AG09319 (cell line): ENCODE measurements at regions not wholly inside any gene's neighbourhood (a gene's known extent, or its start where the extent isn't known, plus 50 kb on each side); places are given as distances from the start of the nearest gene placed in this dataset.
"Not testable (repeated sequence)": the region's sequence is repeated elsewhere in the genome, so short reads cannot be mapped to it uniquely, and the experiment has no call there.

Source experiments
- DNase-seq: peaks from one replicate; pipeline ENCODE4 v3.0.0-alpha.2; 2010; ENCODE audit warnings: low read depth; ENCODE audit errors: extremely low read depth
- CTCF ChIP-seq: IDR thresholded peaks from 2 replicates; pipeline ENCODE4 v1.5.1; 2011; ENCODE audit warnings: low read depth, mild to moderate bottlenecking, inconsistent platforms, low read length, moderate library complexity

GRCh38 chr3:192968901-192969300 lies 51.2 kb upstream of the MB21D2 start:
- DNase-seq: not testable (repeated sequence)

- no peak for TF ChIP-seq CTCF
- no peak for DNase-seq
Observed at GRCh38 chr3:192980632-192981031, 63.0 kb upstream of the MB21D2 start.

GRCh38 chr3:192986379-192986778 lies 68.7 kb upstream of the MB21D2 start:
- DNase-seq: no peak
- no peak for TF ChIP-seq CTCF

- TF ChIP-seq CTCF: no peak
Observed at GRCh38 chr3:192991356-192991755, 73.7 kb upstream of the MB21D2 start.

GRCh38 chr3:192992361-192992760 lies 74.7 kb upstream of the MB21D2 start:
- no peak for DNase-seq

More at GRCh38 chr3:192991356-192991755, 73.7 kb upstream of the MB21D2 start:
- no peak for DNase-seq

GRCh38 chr3:192993411-192993810 lies 75.8 kb upstream of the MB21D2 start:
- DNase-seq: no peak
- no peak for TF ChIP-seq CTCF

More at GRCh38 chr3:192992361-192992760, 74.7 kb upstream of the MB21D2 start:
- TF ChIP-seq CTCF: no peak

GRCh38 chr3:193001113-193001512 lies 83.5 kb upstream of the MB21D2 start:
- DNase-seq: not testable (repeated sequence)

- not testable (repeated sequence) for DNase-seq
Observed at GRCh38 chr3:193003624-193004023, 86.0 kb upstream of the MB21D2 start.

GRCh38 chr3:193008654-193009053 lies 91.0 kb upstream of the MB21D2 start:
- no peak for TF ChIP-seq CTCF

More at GRCh38 chr3:193008654-193009053, 91.0 kb upstream of the MB21D2 start:
- no peak for DNase-seq
